HG03175 (cell line): ENCODE measurements at regions not wholly inside any gene's neighbourhood (a gene's known extent, or its start where the extent isn't known, plus 50 kb on each side); places are given as distances from the start of the nearest gene placed in this dataset.
"Not testable (repeated sequence)": the region's sequence is repeated elsewhere in the genome, so short reads cannot be mapped to it uniquely, and the experiment has no call there.

Source experiments
- ATAC-seq: cut with Tn5 transposase; IDR thresholded peaks from one replicate; pipeline ENCODE4 v1.9.1; 2021; ENCODE audit warnings: mild to moderate bottlenecking, moderate library complexity; ENCODE audit not compliant: unreplicated experiment

DNA sequence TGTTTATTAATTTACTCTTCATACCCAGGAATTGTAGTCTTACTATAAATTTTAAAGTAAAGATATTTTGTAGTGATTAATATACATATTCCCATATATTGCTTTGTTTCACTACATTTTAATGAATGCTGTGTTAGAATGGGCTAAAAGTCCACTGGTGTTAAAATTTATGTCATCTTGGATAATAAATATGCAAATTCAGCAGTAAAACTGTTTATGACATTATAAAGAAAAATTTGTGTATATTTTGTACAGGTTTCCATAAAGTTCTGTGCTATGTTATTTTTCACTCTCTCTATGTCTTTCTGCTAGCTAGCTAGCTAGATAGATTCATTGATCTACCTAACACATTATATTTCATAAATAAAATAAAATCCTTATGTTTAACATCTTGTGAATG lies 1071.2 kb downstream of the FAT4 start:
- ATAC-seq, result no peak

DNA sequence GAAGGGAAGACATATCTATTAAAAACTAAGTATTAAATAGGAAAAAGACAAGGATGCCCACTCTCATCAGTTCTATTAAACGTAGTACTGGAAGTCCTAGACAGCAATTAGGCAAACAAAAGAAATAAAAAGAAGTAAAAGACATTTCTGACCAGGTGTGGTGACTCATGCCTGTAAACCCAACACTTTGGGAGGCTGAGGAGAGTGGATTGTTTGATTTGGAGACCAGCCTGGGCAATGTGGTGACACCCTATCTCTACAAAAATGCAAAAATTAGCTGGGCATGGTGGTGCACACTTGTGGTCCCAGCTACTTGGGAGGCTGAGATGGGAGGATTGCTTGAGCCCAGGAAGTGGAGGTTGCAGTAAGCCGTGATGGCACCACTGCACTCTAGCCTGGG lies 1071.8 kb downstream of the FAT4 start:
- ATAC-seq, result no peak

DNA sequence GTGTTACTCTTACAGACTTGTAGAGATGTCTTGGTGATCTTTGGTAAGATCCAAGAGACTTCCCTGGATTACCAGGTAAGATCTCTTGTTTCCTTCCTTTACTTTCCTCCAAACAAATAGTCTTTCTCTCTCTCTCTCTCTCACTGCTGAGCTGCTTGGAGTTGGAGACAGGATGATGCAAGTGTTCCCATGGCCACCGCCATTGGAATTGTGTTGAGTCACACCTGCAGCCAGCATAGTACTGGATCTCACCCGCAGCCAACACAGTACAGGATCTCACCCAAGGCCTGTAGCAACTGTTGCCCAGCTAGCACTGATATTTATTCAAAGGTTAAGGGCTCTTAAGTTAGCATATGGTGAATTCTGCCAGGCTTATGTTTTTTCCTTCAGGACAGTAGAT lies 1080.9 kb downstream of the FAT4 start:
- no peak for ATAC-seq

DNA sequence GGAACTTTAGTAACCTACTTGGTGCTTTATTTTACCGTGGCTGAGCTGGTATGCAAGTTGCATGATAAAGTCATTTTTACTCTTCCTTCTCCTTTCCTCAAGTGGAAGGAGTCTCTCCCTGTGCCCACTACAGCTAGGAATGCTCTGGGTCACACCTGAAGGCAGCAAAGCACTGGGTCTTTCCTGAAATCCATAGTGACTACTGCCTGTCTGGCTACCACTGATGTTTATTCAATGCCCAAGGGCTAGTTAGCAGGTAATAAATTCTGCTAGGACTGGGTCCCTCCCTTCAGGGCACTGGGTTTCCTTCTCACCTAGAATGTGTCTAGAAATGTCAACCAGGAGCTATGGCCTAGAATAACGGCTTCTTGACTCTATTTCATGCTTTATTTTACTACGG lies 1081.4 kb downstream of the FAT4 start:
- no peak for ATAC-seq

DNA sequence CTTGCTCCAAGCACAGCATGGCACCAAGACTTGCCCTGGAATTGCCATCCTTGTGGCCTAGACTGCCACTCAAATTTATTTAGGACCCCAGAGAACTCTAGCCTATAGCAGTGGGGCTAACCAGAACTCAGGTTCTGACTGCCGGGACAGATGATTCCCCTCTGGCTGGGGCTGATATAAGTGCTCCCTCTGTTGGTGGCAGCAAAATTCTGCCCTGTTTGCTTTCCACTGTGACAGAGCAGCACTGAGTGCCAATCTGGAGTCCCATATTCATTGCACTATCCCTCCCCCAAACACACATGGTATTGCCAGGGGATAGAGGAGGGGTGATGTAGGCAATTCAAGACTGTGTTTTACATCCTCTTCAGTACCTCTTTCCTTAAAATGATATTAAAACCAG lies 1081.9 kb downstream of the FAT4 start:
- ATAC-seq, result no peak

DNA sequence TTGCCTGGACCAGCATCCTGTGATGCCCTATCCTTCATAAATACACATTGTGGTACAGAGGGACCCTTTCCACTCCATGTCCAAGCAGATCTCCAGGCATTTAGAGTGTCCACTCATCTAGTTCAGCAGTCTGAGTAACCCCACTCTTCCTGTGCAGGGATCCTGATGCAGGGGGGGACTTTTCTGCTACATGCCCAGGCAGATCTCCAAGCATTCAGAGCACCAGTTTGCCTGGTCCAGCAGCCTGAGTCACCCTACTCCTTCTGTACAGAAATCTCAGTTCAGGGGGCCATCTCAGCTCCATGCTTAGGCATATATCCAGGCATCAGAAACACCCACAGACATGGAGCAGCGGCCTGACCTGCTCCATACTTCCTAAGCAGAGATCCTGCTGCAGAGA lies 1089.8 kb downstream of the FAT4 start:
- ATAC-seq, result no peak

DNA sequence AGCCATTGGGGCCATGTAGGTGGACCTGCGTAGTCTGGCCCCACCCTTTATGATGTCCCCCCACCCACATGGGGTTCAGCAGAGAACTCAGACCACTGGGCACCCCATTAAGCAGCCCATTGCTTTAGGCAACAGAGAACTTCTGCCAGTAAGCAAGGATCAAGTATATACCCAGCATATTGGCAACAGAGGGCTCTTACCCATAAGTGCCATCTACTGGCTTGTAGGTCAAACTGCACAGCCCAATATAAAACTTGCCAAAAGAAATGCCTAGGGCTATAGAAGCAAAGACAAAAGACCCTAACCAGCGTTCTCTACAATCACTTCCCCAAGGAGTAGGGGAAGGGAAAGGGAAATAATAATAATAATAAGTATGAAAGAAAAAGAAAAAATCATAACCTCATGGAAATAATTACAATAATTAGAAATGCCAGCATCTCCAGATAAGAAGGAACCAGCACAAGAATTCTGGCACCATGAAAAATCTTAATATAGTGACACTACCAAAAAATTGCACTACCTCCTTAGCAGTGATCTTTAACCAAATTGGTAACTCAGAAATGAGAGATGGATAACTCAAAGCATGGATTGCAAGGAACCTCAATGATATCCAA lies 1090.7 kb downstream of the FAT4 start:
- ATAC-seq, result no peak

DNA sequence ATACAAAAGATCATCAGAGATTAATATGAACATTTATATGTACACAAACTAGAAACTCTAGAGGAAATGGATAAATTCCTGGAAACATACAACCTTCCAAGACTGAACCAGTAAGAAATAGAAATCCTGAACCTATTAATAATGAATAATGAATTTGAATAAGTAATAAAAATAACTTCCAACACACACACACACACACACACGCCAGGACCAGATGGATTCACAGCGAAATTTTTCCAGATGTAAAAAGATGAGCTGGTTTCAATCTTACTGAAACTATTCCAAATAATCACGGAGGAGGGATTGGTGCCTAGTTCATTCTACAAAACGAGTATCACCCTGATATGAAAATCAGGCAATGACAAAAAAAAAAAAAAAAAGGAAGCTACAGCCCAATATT lies 1095.0 kb downstream of the FAT4 start:
- ATAC-seq, result no peak

DNA sequence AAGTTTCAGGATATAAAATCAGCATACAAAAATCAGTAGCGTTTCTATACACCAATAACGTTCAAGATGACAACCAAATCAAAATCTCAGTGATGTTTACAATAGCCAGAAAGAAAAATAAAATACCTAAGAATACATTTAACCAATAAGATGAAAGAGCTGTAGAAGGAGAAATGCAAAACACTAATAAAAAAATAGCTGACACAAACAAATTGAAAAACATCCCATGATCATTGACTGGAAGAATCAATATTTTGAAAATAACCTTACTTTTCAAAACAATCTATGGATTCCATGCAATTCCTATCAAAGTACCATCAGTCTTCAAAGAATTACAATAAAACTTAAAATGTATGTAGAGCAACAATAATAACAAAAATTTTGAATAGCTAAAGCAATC lies 1096.3 kb downstream of the FAT4 start:
- ATAC-seq, result no peak

DNA sequence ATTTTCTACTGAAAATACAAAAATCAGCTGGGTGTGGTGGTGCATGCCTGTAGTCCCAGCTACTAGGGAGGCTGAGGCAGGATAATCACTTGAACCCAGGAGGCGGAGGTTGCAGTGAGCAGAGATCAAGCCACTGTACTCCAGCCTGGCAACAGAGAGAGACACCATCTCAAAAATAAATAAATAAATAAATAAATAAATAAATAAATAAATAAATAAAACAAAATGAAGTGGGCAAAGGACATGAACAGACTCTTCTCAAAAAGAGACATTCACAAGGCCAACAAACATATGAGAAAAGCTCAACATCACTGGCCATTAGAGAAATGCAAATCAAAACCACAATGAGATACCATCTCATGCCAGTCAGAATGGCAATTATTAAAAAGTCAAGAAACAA lies 1097.6 kb downstream of the FAT4 start:
- ATAC-seq, result not testable (repeated sequence)

DNA sequence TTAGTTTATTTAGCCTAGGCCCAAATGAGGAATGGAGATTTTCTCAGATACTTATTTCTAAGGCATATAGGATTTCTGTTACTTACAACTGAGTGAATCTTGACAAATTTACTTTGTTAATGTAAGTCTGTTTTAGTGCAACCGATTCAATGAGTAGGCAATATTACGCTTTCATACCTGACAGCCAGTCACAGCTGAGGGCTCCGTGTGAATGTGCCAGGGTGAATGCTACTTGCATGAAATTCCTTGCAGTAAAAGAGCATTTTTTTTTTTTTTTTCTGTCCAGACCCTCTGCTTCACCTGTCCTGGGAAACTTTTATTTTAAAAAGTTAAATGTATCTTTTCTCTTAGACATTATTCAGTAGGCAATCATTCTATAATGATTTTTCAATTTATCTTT lies 1100.0 kb downstream of the FAT4 start:
- no peak for ATAC-seq

DNA sequence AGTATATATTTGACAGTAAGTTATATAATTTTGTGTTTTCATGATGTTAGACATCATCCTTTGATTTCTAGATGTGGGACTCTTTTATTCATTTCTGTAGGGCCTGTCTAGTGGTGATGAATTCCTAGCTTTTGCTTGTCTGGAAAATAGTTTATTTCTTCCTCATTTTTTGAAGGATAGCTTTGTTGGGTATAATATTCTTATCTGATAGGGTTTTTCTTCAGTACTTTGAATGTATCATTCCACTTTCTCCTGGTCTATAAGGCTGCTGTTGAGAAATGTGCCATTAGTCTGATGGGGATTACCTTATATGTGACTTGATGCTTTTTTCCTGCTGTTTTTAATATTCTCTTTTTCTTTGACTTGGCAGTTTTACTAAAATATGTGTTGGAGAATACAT lies 1104.5 kb downstream of the FAT4 start:
- no peak for ATAC-seq

DNA sequence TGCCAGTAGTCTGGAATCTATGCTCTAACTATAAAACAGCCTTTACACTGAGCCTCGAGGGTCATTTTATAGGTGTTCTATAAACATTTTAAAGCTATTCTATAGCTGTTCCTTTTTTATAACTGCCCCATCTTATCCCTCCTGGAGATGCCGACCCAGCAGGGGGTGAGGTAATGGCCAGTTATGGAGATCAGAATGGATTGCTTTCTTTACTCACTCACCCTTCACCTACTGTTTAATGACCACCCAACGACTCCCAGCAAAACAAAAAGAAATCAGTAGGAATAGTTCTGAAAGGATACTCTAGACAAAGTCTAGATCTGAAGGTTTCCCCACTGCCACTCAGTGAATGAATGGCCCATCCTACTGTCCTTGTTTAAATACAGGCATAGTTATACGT lies 1113.1 kb downstream of the FAT4 start:
- ATAC-seq, result no peak

DNA sequence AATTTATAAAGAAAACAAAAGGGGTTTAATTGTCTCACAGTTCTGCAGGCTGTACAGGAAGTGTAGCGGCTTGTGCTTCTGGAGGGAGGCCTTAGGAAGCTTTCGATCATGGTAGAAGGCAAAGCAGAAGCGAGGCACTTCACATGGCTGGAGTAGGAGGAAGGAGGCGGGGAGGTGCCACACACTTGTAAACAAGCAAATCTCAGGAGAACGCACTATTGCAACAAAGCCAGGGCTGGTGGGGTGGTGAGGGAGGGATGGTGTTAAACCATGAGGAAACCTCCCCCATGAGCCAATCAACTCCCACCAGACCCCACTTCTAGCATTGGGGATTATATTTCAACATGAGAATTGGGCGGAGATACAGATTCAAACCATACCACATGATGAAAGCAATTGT lies 1116.3 kb downstream of the FAT4 start:
- no peak for ATAC-seq

DNA sequence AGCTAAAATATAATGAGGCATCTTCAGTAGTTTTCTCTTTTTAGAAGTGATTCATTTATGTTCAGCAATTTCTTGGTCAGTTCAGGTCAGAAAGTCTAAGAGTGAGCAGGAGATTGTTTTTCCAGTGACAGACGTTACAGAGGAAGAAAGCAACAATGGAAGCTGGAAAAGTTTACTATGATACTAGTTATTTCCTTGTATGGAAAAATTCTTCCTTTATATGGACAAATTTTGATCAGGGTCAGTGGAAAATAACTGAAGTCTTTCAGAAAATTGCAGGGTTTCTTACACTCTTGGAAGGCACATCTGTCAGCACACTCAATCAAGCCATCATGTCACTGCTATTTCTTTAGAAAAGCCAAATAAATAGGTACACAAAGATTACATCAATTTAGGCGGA lies 1120.7 kb downstream of the FAT4 start:
- ATAC-seq, result no peak

DNA sequence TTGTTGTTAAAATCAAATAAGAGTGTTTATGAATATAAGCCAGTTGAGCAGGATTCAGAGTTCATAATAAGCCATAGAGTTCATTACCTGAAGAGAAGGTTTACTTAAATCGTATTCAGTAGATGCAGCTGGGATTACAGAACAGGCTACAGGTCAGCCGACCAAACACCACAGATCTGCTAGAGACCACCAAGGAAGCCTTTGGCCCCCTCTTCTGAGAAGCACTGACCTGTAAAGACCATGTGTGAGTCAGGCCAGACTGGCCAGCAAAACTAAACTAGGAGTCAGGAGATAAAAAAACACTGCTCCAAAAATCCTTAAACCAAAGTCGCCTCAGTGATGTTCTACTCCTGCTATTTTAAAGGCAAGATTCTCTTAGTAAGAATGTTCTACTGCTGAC lies 1125.5 kb downstream of the FAT4 start:
- ATAC-seq, result no peak

DNA sequence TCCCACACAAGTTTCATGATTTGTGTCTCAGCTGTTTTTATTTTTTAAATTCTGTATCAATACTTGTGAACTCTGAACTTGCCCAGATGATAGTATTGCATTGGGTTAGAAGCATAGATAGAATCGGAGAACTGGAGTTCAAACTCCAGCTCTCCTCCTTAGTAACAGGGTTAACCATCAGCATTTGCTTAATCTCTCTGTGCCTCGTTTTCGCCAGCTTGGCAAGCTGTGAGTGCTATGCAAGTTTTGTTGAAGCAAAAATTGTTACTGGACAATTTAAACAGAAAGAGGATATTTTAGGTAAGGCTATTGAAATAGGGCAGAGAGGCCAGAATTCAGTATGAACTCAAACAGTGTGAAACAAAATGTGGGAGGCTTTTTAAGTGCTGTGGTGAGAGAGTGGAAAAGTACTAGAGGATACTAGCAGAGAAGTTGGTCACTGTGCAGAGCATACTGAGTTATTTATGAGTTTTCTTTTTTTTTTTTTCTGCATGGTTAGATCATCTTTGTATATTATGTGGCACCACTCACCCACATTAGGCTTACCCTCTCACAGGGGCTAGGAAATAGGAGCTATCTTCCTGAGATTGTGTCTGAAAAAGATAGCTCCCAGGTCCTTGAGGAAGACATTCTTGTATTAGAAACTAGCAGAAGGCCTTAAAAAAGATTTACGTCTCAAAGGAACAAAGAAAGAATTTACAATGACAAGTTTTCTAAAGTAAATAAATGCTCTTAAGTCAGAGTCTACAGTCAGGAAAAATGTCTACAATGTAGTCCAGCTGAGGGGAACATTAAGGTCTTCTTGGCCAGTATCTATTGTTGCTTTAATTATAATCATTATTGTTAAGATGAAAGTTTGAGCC lies 1126.6 kb downstream of the FAT4 start:
- no peak for ATAC-seq

DNA sequence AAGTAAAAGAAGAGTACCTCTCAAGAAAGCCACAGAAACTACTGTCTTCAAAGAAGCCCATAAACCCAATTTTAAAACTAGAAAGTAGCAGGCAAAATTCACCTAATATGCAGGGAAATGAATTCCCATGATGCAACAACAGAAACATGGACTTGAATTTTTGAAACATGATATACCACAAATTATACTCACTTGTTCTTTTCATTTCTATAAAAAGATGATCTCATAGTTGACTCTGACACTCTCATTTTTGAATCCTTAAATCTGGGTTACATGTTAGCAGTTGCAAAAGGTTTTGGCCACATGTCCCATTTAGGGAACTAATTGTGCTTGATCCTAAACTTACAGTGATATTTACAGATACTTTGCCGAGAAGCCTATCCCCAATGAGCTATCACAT lies 1130.8 kb downstream of the FAT4 start:
- no peak for ATAC-seq

DNA sequence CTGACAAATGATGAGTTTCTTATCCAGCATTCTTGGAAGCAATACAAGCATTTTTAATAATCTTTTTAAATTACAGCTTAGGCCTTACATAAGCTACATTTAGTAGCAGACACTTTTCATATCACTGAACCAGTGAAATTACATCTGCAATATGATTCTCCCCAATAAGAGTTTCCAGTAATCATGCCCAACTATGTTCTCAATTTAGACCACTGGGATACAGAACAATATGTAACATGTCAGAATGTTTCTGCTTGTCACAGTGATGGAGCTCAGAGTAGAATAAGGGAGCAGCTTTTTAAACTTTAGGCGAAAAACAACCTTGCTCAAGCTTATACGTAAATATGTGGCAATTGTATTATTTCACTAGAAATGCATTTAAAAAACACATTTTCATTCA lies 1132.2 kb downstream of the FAT4 start:
- ATAC-seq, result no peak

DNA sequence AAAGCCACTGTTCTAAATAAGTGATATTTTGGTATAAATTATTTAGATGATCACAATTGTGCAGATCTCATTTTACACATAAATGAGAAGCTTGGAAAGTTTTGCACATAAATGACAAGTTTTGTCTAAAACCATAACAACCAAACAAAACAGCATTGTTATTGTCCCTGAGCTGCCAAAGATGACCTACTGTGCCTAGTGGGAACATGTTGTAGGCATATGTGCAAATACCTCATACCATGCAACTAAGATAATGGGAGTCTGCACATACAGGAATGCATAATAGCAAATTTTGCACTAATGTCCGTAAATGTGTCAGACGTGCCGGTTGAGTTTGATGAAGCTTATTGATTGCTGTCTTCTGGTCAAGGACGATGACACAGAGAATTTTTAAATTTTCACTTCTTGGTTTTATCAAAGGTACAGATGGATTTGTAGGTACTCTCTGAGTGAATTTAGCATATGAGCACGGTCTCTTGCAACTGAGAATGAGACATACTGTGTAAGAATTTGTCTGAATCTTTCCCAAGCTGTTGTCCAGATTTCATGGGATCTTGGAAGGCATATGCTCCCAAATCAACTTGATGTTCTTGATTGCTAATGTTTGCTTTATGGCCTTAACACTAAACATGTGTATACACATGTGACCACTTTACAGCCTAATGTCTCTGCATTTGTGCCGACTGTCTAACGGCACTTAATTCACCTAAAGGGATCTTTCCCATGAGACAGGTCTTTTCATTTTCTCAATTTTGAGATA lies 1133.5 kb downstream of the FAT4 start:
- no peak for ATAC-seq

DNA sequence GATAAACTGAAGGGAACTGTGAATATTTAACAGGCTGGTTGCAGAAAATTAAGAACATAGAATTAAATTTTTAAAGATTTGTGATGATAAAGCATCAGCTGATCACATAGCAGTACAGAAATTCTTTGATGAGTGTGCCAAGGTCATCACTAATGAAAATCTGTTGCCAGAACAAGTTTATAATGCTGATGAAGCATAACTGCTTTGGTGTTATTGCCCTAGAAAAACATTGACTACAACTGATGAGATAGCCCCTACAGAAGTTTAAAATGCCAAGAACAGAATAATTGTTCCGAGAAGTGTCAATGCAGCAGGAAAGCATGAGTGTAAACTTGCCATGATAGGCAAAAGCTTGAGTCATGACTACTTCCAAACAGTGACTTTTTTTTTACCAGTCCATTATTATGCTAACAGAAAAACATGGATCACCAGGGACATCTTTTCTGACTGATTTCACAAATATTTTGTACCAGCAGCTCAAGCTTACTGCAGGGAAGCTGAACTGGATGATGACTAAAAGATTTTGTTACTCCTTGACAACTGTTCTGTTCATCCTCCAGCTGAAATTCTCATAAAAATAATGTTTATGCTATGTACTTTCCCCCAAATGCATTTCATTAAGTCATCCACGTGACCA lies 1136.6 kb downstream of the FAT4 start:
- no peak for ATAC-seq

DNA sequence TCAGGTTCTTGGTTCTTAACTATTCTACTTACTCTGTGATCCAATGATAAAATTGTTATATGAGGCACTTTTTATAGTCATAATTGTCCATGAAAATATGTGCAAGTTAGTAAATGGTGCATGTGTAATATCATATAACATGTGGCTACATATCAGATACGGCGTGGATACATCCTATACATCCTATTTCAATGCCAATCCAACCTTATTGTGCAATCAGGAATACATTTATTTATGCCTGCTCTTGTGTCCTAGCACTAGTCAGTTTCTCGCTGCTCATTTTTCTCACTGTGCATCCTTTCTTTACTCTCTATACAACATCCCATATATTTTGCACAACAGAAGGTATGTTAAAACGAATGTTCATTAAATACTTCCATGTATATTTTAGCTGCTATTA lies 1141.1 kb downstream of the FAT4 start:
- ATAC-seq, result no peak
